ENCODE measurements at regions not wholly inside any gene's neighbourhood (a gene's known extent, or its start where the extent isn't known, plus 50 kb on each side); places are given as distances from the start of the nearest gene placed in this dataset.
"Not testable (repeated sequence)": the region's sequence is repeated elsewhere in the genome, so short reads cannot be mapped to it uniquely, and the experiment has no call there.

DNA sequence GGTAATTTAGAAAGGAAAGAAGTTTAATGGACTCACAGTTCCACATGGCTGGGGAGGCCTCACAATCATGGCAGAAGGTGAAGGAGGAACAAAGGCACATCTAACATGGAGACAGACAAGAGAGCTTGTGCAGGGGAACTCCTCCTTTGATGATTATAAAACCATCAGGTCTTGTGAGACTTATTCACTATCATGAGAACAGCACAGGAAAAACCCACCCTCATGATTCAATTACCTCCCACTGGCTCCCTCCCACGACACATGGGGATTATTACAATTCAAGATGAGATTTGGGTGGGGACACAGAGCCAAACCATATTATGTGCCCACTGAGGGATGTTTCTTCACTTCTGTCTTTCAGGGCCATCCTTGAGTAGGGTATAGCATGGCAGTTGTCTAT, 54.9 kb upstream of the ATP6AP2 start:
- TF ChIP-seq, protein P1, sequence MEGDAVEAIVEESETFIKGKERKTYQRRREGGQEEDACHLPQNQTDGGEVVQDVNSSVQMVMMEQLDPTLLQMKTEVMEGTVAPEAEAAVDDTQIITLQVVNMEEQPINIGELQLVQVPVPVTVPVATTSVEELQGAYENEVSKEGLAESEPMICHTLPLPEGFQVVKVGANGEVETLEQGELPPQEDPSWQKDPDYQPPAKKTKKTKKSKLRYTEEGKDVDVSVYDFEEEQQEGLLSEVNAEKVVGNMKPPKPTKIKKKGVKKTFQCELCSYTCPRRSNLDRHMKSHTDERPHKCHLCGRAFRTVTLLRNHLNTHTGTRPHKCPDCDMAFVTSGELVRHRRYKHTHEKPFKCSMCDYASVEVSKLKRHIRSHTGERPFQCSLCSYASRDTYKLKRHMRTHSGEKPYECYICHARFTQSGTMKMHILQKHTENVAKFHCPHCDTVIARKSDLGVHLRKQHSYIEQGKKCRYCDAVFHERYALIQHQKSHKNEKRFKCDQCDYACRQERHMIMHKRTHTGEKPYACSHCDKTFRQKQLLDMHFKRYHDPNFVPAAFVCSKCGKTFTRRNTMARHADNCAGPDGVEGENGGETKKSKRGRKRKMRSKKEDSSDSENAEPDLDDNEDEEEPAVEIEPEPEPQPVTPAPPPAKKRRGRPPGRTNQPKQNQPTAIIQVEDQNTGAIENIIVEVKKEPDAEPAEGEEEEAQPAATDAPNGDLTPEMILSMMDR (IDR thresholded peaks at IDR 0.05): not testable (repeated sequence)
- TF ChIP-seq POLR2A (IDR thresholded peaks at IDR 0.05): not testable (repeated sequence)
